B cell (primary cell): ENCODE measurements at regions not wholly inside any gene's neighbourhood (a gene's known extent, or its start where the extent isn't known, plus 50 kb on each side); places are given as distances from the start of the nearest gene placed in this dataset.
"Not testable (repeated sequence)": the region's sequence is repeated elsewhere in the genome, so short reads cannot be mapped to it uniquely, and the experiment has no call there.

Experiments used
- CTCF ChIP-seq: fragments of 200-600 bp; IDR thresholded peaks from one replicate; pipeline ENCODE4 v1.8.0; 2022; ENCODE audit warnings: antibody characterized with exemption, mild to moderate bottlenecking
- EZH2 ChIP-seq: IDR thresholded peaks from 2 replicates; pipeline ENCODE4 v1.6.1; 2012; ENCODE audit warnings: borderline replicate concordance, low read depth, mild to moderate bottlenecking, moderate library complexity, low read length; ENCODE audit not compliant: insufficient read depth, poor library complexity, severe bottlenecking

- TF ChIP-seq CTCF, EZH2: not testable (repeated sequence)
Measured at GRCh38 chr9:7309051-7309450, 490.5 kb downstream of the DMAC1 start.
